ENCODE measurements at regions not wholly inside any gene's neighbourhood (a gene's known extent, or its start where the extent isn't known, plus 50 kb on each side); places are given as distances from the start of the nearest gene placed in this dataset.
A peak's percentile ranks its signal among the peaks of the same experiment; 100 is the strongest.

GRCh38 chr11:13207665-13208594 is 69.7 kb upstream of the BMAL1 start (continued):
- no peak for TF ChIP-seq BCL11B (tag by site-specific recombination; IDR thresholded peaks at IDR 0.05; ENCODE audit: low read depth)
- TF ChIP-seq ZNF548 (tag by site-specific recombination; IDR thresholded peaks at IDR 0.05) = no peak
- TF ChIP-seq ELK4 (IDR thresholded peaks at IDR 0.05; ENCODE audit: borderline replicate concordance, low read depth, low read length) = no peak
- TF ChIP-seq ZNF132 (tag by site-specific recombination; IDR thresholded peaks at IDR 0.05; ENCODE audit: borderline replicate concordance) = no peak
- TF ChIP-seq ZBTB17 (tag by site-specific recombination; IDR thresholded peaks at IDR 0.05) = peak; percentile 48
- peak; percentile 90 for TF ChIP-seq PRDM4 (tag by site-specific recombination; IDR thresholded peaks at IDR 0.05)
- TF ChIP-seq ZFP41 (tag by site-specific recombination; IDR thresholded peaks at IDR 0.05; ENCODE audit: borderline replicate concordance) = no peak
- TF ChIP-seq ZNF660 (tag by site-specific recombination; IDR thresholded peaks at IDR 0.05) = peak; percentile 34; the same call in 1 of the 2 replicates
- no peak for TF ChIP-seq ZNF645 (tag by site-specific recombination; IDR thresholded peaks at IDR 0.05)
- no peak for TF ChIP-seq ZNF23 (tag by site-specific recombination; IDR thresholded peaks at IDR 0.05; ENCODE audit: borderline replicate concordance)
- peak; percentile 34 for TF ChIP-seq PRDM1 (tag by site-specific recombination; IDR thresholded peaks at IDR 0.05)
- no peak for TF ChIP-seq ZBTB48 (tag by site-specific recombination; IDR thresholded peaks at IDR 0.05)
- TF ChIP-seq EGR2 (tag by site-specific recombination; IDR thresholded peaks at IDR 0.05; ENCODE audit: low read depth) = peak; percentile 16; the same call in 1 of the 2 replicates
- no peak for TF ChIP-seq ZNF488 (tag by site-specific recombination; IDR thresholded peaks at IDR 0.05)
- TF ChIP-seq ZNF654 (tag by site-specific recombination; IDR thresholded peaks at IDR 0.05; ENCODE audit: low read depth) = no peak
- no peak for TF ChIP-seq ZNF449 (tag by site-specific recombination; IDR thresholded peaks at IDR 0.05)
- TF ChIP-seq ZNF544 (tag by site-specific recombination; IDR thresholded peaks at IDR 0.05) = no peak
- TF ChIP-seq BCL11A (tag by site-specific recombination; IDR thresholded peaks at IDR 0.05; ENCODE audit: low read depth) = no peak
- no peak for TF ChIP-seq ZBTB49 (tag by site-specific recombination; IDR thresholded peaks at IDR 0.05; ENCODE audit: low read depth)
- TF ChIP-seq ZNF184 (tag by site-specific recombination; IDR thresholded peaks at IDR 0.05) = no peak
- no peak for TF ChIP-seq CTCF (tag by site-specific recombination; IDR thresholded peaks at IDR 0.05)

Data from HEK293 (cell line).